Lower leg skin (tissue), 3 donors: ENCODE measurements at regions not wholly inside any gene's neighbourhood (a gene's known extent, or its start where the extent isn't known, plus 50 kb on each side); places are given as distances from the start of the nearest gene placed in this dataset.

Experiments used
- CTCF ChIP-seq, 3 donors: fragments of 450-650 bp; IDR thresholded peaks; one replicate each; pipeline ENCODE4 v1.5.1; 2016; ENCODE audit warnings: antibody characterized with exemption in 3 of 3, mild to moderate bottlenecking in 3 of 3, moderate library complexity in 2 of 3
- POLR2A ChIP-seq, 2 donors: fragments of 450-650 bp; IDR thresholded peaks; one replicate each; pipeline ENCODE4 v1.6.1; 2016 to 2017; ENCODE audit warnings: antibody characterized with exemption in 2 of 2, mild to moderate bottlenecking in 1 of 2, moderate library complexity in 1 of 2

DNA sequence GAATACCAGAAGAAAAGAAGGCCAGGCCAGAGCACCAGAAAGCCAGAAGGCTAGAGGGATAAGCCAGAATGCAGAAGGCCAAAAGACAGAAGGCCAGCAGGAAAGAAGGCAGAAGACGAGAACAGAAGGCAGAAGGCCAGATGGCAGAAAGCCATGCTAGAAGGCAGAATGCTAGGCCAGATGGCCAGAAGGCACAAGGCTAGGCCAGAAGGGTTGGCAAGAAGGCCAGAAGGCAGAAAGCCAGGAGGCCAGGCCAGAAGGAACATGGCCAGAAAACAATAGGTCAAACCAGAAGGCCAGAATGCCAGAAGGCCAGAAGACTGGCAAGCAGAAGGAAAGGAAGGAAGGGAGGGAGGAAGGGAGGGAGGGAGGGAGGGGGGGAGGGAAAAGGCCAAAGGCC is 188.8 kb downstream of the TUBA3C start:
- no peak for TF ChIP-seq CTCF (IDR thresholded peaks at IDR 0.05)
- TF ChIP-seq POLR2A (IDR thresholded peaks at IDR 0.05): no peak
